ENCODE measurements at regions not wholly inside any gene's neighbourhood (a gene's known extent, or its start where the extent isn't known, plus 50 kb on each side); places are given as distances from the start of the nearest gene placed in this dataset.

- intact Hi-C loops (cut with micrococcal nuclease) = no loop called here
These were observed 1209.8 kb upstream of the CDH6 start for GRCh38 chr5:29983528-29984155.

DNA sequence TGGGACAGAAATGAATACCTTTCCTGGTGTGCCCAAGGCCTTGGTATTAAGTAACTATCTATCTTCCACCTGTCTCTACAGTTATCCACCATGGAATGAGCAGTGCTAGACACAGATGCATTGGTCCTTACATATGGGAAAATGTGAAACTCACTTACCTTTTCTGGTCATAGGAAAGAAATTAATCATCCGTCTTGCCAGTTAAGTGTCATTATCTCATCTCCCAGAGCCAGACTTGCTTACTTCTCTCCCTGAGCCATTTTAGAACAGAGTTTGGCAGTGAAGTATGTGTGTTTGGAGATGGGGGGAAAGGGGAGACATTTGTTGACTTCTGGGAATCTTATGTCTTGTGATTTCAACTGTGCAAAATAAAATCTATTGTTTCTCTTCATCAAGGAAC is 1211.0 kb upstream of the CDH6 start:
- intact Hi-C loops (cut with micrococcal nuclease) = no loop called here

DNA sequence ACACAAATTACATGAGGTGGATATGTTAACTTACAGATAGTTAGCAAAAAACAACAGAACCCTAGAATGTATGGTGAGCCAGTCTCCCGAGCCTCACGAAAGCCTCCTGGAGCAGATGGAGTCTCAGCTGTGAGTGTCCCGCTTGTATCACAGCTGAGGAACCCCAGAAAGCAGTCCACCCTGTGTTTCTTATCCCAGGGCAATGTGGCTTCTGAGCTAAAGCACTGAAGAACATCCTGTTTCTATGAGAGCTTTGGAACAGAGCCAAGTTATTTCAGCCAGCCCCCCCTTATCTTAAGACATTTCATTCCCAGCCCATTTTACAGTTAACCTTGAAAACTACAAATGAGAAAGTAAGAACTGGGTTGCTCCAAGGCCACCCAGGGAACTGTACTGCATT is 1220.9 kb upstream of the CDH6 start:
- intact Hi-C loops (cut with micrococcal nuclease) = no loop called here

- intact Hi-C loops (cut with micrococcal nuclease) = no loop called here
These were observed 1229.5 kb upstream of the CDH6 start for GRCh38 chr5:29963956-29964355.

- intact Hi-C loops (cut with micrococcal nuclease) = no loop called here
These were observed 1233.2 kb upstream of the CDH6 start for GRCh38 chr5:29960323-29960722.

DNA sequence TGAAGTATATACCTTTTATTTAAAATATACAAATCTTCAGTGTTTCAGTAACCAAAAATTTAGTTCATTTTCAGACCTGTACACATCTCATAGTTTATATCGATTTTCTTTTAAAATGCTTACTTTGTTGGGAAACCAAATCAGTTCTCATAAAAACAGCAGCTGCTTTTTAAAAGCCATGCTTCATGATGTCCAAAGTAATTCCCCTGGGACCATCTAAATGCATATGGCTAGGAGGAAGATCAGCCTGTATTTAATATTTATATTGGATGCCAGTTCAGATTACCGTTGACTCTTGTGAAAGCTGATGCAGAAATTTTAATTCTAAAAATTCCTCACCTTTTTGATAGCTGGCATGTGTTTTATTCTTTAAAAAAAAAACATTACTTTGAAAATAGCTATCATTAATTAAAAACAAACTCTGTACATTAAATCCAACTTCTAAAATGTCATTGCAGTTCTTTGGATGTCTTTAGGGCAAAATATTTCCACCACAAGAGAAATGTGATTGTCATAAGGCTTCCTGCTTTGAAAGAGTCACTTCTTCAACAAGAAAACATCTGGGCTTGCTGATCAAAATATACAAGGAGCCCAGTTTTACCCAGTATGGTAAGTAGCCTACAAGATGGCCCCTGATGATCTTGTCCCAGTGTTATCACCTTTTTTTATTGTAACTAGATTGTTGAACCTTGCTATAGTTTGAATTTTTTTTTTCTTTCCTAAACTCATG is 1242.9 kb upstream of the CDH6 start:
- intact Hi-C loops (cut with micrococcal nuclease) = no loop called here

DNA sequence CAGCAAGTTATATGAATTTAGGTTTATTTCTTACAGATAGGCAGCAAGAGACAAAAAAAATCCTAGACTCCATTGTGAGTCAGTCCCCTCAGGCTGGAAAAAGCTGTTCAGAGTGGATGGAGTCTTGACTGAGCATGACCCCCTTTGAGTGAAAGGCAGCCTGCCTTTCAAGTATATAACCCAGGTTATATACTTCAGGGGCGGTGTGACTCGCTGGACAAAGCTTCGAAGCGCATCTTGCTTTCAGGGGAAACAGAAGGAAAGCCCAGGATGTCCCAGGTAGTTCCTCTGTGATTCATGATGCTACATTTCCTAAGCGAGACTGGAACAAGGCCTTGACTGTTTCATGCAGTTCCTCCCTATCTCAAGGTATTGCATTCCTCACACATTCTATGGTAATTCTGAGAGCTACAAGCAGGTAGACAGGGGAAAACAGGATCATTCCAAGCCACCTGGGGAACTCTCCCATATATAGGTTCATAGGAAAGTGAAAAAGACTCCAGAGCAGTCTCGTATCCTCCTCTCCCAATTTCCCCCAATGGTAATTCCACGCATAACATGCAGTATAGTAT is 1244.1 kb upstream of the CDH6 start:
- intact Hi-C loops (cut with micrococcal nuclease) = no loop called here

DNA sequence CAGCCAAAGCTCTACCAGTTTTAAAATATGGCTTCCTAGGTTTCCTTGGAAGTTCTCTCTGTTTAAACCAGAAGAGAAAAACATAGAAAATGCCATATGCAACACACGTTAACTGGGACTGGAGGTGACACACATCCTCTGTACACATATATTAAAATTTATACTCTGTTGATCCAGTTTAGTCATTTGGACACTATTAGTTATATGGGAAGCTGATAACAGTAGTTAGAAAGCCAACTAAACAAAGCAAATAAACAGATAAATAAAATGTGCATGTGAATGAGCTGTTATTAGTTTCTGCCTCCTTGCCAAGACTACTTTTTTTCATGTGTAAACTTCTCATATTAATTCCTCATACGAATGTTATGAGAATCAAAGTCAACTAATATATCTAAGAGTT is 1249.2 kb upstream of the CDH6 start:
- intact Hi-C loops (cut with micrococcal nuclease) = no loop called here

GRCh38 chr5:29942089-29942488 is 1251.4 kb upstream of the CDH6 start:
- intact Hi-C loops (cut with micrococcal nuclease) = no loop called here

DNA sequence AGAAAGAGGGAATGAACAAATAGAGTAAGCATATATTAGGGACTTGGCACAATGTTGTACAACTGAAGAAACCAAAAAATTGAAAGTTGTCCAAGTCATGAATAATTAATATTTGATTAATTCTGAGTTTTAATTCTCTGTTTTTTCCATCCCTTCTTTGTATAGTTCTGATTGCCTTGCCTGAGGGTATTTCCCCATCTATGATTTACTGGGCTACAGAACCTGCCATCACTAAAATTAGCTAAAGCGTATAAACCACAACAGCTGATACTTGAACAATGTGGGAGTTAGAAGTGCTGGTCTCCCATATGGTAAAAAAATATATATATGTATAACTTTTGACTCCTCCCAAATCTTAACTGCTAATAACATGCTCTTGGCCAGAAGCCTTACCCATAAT is 1253.5 kb upstream of the CDH6 start:
- intact Hi-C loops (cut with micrococcal nuclease) = no loop called here

DNA sequence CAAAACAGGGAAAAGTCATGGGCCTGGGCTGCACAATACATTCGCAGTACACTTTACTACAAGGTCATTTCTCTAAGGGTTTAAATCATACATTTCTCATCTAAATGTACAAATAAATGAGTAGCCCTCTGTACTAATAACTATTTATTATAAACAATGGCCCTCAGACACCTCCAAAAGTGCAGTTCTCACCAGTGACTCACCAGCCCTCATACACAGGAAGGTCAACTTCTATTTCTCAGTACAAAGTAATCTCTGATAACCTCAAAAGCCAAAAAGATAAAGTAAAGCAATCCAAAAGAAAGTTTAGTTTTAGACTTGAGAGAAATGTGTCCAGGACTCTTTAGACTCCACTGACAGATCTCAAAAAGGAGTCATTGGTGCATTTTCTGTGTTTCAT is 1258.1 kb upstream of the CDH6 start:
- intact Hi-C loops (cut with micrococcal nuclease) = no loop called here

GRCh38 chr5:29930316-29930715 is 1263.2 kb upstream of the CDH6 start:
- intact Hi-C loops (cut with micrococcal nuclease) = no loop called here

DNA sequence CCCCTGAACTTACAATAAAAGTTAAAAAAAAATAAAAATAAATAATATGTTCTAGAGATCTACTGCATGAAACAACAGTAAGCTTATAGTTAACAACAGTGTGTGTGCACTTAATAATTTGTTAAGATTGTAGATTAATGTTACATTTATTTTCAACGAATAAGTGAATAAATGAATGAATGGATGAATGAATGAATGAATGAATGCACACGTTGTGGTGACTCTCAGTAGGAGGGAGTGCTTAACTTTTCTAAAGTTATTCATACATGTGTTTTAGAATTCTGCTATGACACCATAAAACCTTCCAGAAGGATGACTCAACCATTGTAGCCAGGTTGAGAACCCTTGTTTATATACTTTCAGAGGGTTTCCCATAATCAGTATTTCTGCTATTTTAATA is 1269.4 kb upstream of the CDH6 start:
- intact Hi-C loops (cut with micrococcal nuclease) = no loop called here

DNA sequence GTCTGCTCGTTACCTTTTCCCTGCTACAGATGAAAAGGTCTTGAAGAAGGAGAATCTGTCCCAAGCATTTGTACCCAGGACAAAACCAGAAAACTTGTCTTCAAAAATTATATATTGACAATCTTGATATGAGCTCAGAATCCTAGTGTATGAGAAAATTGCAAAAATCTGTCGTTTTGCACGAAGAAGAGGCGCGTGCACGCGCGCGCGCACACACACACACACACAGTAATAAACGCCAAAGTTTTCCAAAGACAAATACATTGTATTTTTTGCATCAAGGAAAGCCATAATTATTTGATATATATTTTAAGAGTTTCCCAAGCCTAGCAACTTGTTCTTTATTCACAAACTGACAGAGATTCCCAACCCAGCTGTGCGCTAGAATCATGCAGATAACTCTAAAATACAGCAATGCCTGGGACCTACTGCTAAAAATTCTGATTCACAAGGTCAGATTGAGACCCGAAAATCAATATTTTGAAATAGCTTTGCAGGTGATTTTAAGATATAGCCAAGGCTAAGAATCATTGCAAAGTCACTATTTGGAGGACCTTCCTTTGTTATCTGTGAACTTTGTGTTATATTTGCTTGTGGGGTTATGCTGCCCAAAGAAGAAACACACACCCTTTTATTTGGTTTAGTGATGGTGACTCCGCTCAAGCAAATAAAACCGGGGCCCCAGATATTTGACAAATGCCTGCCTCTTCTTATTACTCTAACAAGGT is 1287.7 kb upstream of the CDH6 start:
- intact Hi-C loops (cut with micrococcal nuclease) = no loop called here

DNA sequence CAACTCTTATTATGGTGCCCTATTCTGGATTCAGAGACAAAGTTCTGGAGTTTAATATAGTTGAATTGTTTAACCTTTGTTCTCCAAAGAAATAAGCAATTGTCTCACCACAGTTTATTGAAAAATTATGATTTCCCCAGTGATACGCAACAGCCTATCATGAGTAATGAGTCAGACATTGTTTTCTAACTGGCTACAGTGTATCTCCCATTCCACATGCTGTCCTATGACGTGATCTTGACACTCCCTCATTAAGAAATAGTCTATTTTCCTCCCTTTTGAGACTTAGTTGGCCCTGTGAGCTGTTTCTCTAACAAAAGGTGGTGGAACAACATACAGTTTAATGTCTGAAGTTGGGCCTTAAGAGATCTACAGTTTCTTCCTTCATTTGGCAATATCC is 1290.6 kb upstream of the CDH6 start:
- intact Hi-C loops (cut with micrococcal nuclease) = no loop called here

DNA sequence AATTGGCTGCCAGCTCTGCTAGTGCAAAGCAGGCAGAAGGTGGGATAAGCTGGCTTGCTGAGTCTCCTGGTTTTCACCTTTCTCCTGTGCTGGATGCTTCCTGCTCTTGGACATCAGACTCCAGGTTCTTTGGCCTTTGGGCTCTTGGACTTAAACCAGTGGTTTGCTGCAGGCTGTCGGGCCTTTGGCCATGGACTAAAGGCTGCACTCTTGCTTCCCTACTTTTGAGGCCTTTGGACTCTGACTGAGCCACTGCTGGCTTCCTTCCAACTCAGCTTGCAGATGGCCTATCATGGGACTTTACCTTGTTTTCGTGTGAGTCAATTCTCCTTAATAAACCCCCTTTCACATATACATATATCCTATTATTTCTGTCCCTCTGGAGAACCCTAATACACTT is 1293.9 kb upstream of the CDH6 start:
- intact Hi-C loops (cut with micrococcal nuclease) = no loop called here

DNA sequence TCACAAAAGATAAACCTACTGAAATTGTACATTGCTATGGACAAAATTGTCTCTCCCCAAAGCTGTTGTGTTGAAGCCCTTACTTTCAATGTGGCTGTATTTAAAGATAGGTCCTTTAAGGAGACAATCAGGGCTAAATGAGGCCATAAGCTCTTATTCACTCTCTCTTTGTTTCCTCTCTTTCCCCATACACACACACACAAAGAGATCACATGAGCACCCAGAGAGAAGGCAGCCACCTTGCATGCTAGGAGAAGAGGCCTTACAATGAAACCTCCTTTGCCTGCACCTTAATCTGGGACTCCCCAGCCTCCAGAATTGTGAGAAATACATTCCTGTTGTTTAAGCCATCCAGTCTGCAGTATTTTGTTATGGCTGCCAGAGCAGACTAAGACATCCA is 1295.6 kb upstream of the CDH6 start:
- intact Hi-C loops (cut with micrococcal nuclease) = no loop called here

DNA sequence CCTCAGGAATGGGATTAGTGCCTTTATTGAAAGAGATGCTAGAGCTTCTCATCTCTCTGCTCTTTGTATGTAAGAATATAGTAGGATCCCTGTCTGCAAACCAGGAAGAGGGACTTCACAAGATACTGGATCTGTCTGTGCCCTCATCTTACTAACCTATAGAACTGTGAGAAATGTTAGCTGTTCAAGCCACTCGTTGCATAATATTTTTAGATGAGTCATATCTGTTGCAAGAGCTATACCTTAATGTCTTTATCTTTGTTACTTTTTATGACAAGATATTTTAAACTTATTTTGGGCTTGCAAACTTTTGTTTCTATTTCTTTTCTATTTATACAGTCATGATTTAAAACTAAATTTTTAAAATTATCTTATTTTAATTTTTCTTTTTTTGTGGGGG is 1296.8 kb upstream of the CDH6 start:
- intact Hi-C loops (cut with micrococcal nuclease) = no loop called here

- intact Hi-C loops (cut with micrococcal nuclease) = no loop called here
These were observed 1298.8 kb upstream of the CDH6 start for GRCh38 chr5:29894668-29895067.

DNA sequence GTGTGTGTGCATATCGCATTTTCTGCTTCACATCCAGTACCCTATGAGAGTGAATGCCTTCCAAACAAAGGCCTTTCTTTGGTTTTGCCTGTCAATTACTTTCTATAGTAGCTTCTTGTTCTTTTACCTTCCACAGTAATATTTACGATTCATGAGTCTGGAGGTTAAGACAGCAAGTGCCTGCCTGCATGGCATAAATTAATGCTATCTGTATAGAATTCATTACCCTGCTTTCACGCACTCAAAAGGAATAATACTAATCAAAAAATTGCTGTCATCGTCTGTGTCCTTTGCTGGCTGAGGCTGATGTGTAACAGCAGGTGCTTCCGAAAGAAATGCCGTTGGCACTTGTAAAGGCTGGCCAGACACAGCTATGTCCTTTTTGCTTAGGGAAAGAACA is 1304.4 kb upstream of the CDH6 start:
- intact Hi-C loops (cut with micrococcal nuclease) = no loop called here

DNA sequence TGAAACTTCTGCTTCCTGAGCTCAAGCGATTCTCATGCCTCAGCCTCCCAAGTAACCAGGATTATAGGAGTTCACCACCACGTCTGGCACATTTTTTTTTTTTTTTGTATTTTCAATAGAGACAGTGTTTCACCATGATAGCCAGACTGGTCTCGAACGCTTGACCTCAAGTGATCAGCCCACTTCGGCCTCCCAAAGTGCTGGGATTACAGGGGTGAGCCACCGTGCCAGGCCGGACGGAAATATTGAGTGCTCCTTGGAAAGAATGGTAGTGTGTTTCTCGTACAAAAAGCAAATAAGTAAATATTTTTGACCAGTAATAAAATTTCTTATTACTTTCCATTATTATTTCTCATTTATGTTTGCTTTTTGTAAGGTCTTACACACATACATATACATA is 1307.9 kb upstream of the CDH6 start:
- intact Hi-C loops (cut with micrococcal nuclease) = no loop called here

- intact Hi-C loops (cut with micrococcal nuclease) = no loop called here
These were observed 1311.5 kb upstream of the CDH6 start for GRCh38 chr5:29882036-29882435.

All from T-helper 1 cell treated with Interleukin-12 subunit alpha and Interleukin-12 subunit beta and Interleukin-4 antibody, amounts not matched to agents 30 ng/mL and 1 ng/mL, for 36 hours (primary cell).